ENCODE measurements at regions not wholly inside any gene's neighbourhood (a gene's known extent, or its start where the extent isn't known, plus 50 kb on each side); places are given as distances from the start of the nearest gene placed in this dataset.

- TF ChIP-seq POLR2AphosphoS5 (IDR thresholded peaks at IDR 0.05; ENCODE audit: low read depth, low read length) = no peak
These were observed 131.0 kb upstream of the HAND2 start (continued) for GRCh38 chr4:173661001-173661400.

DNA sequence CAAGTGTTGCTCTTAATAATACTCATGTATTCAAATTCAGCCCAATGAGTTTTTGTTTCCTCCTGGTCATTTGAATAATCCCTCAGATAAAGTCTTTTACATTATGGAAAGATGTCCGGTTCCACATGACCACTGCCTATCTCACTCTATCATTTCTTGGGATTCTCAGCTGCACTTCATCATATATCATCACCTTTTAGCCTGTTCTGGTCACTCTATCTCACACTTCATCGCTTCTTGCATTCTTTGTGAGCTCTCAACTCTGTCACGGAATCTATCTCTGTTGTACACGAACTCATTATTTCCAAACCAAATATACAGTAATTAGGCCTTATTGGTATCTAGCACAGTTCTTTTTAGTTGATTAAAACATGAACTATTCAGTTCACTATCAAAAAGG lies 126.9 kb upstream of the HAND2 start:
- no peaks in the 10 kb centered on the region for H3K79me2 ChIP-seq (ENCODE audit: insufficient read depth, low read length)
- no peaks in the 10 kb centered on the region for H3K9me2 ChIP-seq (ENCODE audit: insufficient read depth)
- no peak for ATAC-seq
- ChIA-PET CTCF (no interaction called here), POLR2A (no interaction called here), RAD21 (ENCODE audit: low non-redundant PET in 1 of 2, low total read pairs in 2 of 2, uncharacterized antibody in 2 of 2, unreplicated experiment in 2 of 2) (no interaction called here)
- H3K4me1 ChIP-seq (ENCODE audit: control insufficient read depth in 1 of 2, insufficient read depth in 2 of 2, low read length in 2 of 2) = no peaks in the 10 kb centered on the region
- H3K4me3 ChIP-seq (replicated peaks in 1 of 2; ENCODE audit: low read depth in 1 of 2, low read length in 2 of 2) = no peak overlapping the region
- H2AFZ ChIP-seq (ENCODE audit: low read depth, low read length, poor library complexity, severe bottlenecking) = no peak overlapping the region
- 0 out of 2 replicates have a peak, but pooled peaks cover 6% of the 10 kb centered on the region for H3K27me3 ChIP-seq (ENCODE audit: insufficient read depth, low read length)
- BruUV-seq (replicated peaks) = no TSS peak
- H3K4me2 ChIP-seq (ENCODE audit: low read length) = no peak overlapping the region
- H3K9me3 ChIP-seq (ENCODE audit: control insufficient read depth in 1 of 2, insufficient read depth in 1 of 2, low read depth in 1 of 2, low read length in 2 of 2) = no peaks in the 10 kb centered on the region
- no peaks in the 10 kb centered on the region for H4K20me1 ChIP-seq (ENCODE audit: insufficient read depth)
- no peak for TF ChIP-seq EZH2phosphoT487 (IDR thresholded peaks at IDR 0.05; ENCODE audit: borderline replicate concordance)
- TF ChIP-seq ELF1 (IDR thresholded peaks at IDR 0.05; ENCODE audit: borderline replicate concordance, low read depth) = no peak
- no peak for TF ChIP-seq POLR2A (IDR thresholded peaks at IDR 0.05; ENCODE audit: borderline replicate concordance, extremely low read depth, insufficient read depth, insufficient read length)
- no peak for TF ChIP-seq RAD21 (IDR thresholded peaks at IDR 0.05; ENCODE audit: low read depth)
- TF ChIP-seq CBX3 (IDR thresholded peaks at IDR 0.05; ENCODE audit: low read depth) = no peak
- no peak for TF ChIP-seq EZH2 (IDR thresholded peaks at IDR 0.05)
- TF ChIP-seq JUND (IDR thresholded peaks at IDR 0.05) = no peak
- TF ChIP-seq MAX (IDR thresholded peaks at IDR 0.05) = no peak
- TF ChIP-seq, protein P1, sequence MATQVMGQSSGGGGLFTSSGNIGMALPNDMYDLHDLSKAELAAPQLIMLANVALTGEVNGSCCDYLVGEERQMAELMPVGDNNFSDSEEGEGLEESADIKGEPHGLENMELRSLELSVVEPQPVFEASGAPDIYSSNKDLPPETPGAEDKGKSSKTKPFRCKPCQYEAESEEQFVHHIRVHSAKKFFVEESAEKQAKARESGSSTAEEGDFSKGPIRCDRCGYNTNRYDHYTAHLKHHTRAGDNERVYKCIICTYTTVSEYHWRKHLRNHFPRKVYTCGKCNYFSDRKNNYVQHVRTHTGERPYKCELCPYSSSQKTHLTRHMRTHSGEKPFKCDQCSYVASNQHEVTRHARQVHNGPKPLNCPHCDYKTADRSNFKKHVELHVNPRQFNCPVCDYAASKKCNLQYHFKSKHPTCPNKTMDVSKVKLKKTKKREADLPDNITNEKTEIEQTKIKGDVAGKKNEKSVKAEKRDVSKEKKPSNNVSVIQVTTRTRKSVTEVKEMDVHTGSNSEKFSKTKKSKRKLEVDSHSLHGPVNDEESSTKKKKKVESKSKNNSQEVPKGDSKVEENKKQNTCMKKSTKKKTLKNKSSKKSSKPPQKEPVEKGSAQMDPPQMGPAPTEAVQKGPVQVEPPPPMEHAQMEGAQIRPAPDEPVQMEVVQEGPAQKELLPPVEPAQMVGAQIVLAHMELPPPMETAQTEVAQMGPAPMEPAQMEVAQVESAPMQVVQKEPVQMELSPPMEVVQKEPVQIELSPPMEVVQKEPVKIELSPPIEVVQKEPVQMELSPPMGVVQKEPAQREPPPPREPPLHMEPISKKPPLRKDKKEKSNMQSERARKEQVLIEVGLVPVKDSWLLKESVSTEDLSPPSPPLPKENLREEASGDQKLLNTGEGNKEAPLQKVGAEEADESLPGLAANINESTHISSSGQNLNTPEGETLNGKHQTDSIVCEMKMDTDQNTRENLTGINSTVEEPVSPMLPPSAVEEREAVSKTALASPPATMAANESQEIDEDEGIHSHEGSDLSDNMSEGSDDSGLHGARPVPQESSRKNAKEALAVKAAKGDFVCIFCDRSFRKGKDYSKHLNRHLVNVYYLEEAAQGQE (IDR thresholded peaks at IDR 0.05; ENCODE audit: low read depth) = no peak
- TF ChIP-seq CEBPB (IDR thresholded peaks at IDR 0.05; ENCODE audit: low read depth) = no peak
- TF ChIP-seq YY1 (IDR thresholded peaks at IDR 0.05; ENCODE audit: extremely low read depth, insufficient replicate concordance, low read depth, low read length) = no peak
- intact Hi-C loops (cut with micrococcal nuclease) = no loop called here
- no peaks in the 10 kb centered on the region for H3K36me3 ChIP-seq (ENCODE audit: control insufficient read depth in 1 of 2, insufficient read depth in 2 of 2, low read length in 2 of 2)
- DNase-seq (ENCODE audit: low read depth, low spot score) = no peak
- no peak overlapping the region for H3K9ac ChIP-seq (ENCODE audit: low read length)
- H3K27ac ChIP-seq (ENCODE audit: low read depth, low read length) = no peak overlapping the region
